HG02840 (cell line): ENCODE measurements at regions not wholly inside any gene's neighbourhood (a gene's known extent, or its start where the extent isn't known, plus 50 kb on each side); places are given as distances from the start of the nearest gene placed in this dataset.

ENCODE experiments used
- ATAC-seq: cut with Tn5 transposase; IDR thresholded peaks from one replicate; pipeline ENCODE4 v1.9.1; 2021; ENCODE audit warnings: mild to moderate bottlenecking, moderate library complexity, moderate number of reproducible peaks; ENCODE audit not compliant: unreplicated experiment, low FRiP score

DNA sequence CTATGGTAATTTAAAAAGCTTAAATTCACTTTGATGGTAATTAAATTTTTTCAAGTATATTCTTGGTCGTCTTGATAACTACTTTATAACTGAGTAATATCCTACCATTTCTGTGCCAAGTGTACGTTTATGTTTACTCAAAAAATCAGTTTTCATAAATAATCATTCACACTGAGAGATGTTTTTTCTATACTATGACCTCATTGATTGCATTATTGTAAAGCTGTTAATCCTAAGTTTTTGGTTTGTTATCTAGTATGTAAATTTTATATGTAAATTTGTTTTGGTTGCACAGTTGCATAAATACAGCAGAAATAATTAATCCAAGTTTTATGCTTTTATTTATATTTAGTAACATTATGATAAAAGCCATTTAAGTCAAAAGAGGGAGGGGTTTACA is 196.4 kb upstream of the PRICKLE1 start:
- no peak for ATAC-seq

DNA sequence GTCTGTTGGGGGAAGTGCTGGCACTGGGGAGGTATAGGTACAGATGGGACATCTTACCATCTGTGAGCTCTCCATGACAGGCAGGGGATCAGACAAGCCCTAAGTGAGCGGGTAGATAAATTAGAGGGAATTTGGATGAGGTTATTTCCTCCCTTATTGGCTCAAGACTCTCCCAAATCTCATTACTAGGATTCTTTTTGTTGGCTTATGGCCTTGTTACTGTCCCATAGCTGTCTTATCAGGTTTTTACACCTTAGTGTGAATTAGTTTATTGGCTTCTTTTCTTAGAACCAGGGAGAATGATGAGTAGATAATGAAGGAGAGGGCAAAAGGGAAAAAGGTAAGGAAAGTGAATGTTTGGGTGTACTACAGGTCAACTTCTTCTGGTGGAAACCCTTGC is 191.1 kb upstream of the PRICKLE1 start:
- ATAC-seq: no peak

GRCh38 chr12:42779186-42779859 is 189.8 kb upstream of the PRICKLE1 start:
- ATAC-seq: no peak

- ATAC-seq: no peak
Measured at GRCh38 chr12:42776396-42776795, 186.8 kb upstream of the PRICKLE1 start.

GRCh38 chr12:42774238-42774637 is 184.7 kb upstream of the PRICKLE1 start:
- no peak for ATAC-seq

DNA sequence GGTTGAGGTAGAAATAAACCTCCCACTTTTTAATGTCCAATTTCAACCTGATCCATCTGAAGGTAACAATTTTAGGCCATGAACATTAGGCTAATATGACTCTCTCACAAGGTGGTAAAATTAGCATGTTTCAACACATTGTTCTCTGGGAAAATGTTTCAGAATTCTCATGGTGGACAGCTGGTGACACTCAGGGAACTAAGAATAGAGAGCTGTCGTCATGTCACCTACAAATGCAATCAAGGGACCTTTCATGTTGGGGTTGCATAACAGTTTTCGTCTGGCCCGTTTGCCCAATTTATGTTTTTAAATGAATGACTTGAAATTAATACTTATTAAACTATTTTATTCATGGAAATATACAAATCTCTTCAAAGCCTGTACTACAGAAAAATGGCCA is 180.7 kb upstream of the PRICKLE1 start:
- no peak for ATAC-seq

GRCh38 chr12:42769455-42769854 is 179.9 kb upstream of the PRICKLE1 start:
- ATAC-seq: no peak

GRCh38 chr12:42767998-42768397 is 178.5 kb upstream of the PRICKLE1 start:
- no peak for ATAC-seq

- no peak for ATAC-seq
Measured at GRCh38 chr12:42767326-42767954, 177.9 kb upstream of the PRICKLE1 start.

DNA sequence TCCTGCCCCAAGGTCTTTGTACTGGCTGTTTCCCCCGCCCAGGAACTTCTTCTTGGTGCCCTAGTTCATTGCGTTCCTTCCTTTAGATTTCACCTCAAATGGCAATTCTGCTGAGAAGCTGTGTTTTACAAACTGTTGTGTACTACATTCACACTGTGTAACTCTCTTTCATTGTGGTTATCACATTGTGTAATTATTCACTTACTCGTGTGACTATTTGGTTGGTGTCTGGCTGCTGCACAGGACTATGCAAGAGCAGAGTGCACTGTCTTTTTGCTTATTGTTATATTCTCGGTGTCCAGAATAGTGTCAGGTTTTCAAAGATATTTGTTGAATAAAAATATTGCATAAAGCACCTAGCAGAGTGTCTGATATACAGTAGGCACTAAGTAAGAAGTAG is 177.2 kb upstream of the PRICKLE1 start:
- ATAC-seq: no peak

- no peak for ATAC-seq
Measured at GRCh38 chr12:42766026-42766425, 176.5 kb upstream of the PRICKLE1 start.

- ATAC-seq: no peak
Measured at GRCh38 chr12:42763682-42764081, 174.1 kb upstream of the PRICKLE1 start.

DNA sequence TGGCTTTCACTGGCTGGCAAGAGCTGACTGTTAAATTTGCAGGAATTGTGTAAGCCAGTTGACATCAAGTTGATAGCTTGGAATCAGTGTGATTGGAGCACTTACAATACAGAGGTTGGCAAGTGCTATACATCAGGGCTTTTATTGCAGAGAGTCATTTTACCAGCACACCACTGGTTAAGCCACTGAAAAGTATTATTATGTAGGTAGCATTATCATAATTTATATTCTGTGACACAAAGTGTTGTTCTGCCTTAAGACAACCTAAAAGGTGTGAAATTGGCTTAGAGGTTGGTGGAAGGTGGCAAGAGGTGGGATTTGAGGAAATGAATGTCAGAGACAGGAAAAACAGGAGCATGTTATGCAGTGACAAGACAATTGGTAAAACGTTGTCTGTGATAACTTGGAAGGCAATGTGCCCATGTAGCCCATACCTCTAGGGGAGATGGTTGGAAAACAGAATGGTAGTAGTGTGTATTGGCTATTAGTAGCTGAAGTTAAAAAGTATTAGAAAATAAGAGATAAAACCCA is 172.9 kb upstream of the PRICKLE1 start:
- ATAC-seq: peak; percentile 21

- no peak for ATAC-seq
Measured at GRCh38 chr12:42761601-42762350, 172.2 kb upstream of the PRICKLE1 start.

DNA sequence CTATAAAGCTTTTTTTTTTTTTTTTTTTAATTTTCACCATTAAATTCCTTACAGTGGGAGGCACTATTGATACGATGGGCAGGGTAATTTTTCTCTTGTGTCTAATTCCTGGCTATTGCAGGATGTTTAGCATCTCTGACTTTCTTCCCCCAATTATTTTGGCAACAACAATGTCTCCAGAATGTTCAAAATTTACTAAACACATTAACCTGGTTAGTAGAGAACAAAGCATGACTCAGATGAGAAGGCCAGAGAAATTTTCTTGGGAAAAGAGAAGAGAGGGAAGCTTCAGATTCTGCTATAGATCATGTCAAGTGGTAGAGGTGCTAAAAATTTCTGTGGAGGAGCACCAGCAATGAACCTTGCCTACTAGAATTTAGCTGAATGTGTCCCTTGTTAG is 171.5 kb upstream of the PRICKLE1 start:
- ATAC-seq: no peak

DNA sequence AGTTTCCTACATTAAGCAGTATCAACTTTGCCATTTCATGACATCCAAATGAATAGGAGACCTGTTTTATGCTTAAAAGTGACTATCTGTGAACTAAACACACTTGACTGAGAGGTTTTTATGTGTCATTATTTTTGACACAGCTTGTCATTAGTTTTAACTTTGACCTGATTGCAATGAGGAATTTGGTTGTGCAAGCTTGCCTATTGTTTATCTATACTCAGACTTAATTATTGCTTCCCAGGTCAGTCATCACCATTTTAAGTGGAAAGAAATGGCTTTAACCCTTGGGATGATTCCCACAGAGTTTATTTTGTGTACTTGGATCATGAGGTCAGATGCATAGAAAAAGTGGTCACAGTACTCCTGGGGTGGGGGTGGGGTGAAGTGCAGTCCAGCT is 171.0 kb upstream of the PRICKLE1 start:
- ATAC-seq: no peak

DNA sequence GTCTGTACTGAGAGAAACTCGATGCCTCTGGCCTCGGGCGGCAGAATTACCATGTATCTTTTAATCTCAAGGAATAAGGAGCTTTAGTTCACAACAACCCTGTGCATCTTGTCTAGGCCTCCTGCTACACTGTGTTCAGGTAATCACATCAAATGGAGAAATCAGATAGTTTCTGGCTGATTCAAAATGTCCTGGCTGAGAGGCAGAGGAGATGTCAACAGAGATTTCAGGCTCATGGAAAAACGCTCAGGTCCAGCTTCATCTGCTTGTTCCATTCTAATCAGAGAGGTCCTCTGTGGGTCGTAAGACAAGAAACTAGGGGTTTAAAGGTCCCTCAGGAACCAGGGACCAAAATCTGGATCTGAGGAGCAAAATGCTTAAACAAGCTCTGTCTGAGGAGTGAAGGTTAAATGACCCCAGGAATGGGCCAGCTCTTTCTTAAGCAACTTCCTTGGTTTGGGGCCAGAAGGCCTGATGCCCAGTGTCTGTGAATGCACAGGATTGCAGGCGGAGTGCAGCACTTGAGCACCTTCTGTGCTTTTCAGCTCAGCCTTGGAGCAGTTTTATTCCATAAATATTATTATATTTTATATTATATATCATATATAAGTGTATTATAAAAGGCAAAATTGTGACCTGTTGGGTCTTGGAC is 170.2 kb upstream of the PRICKLE1 start:
- no peak for ATAC-seq

DNA sequence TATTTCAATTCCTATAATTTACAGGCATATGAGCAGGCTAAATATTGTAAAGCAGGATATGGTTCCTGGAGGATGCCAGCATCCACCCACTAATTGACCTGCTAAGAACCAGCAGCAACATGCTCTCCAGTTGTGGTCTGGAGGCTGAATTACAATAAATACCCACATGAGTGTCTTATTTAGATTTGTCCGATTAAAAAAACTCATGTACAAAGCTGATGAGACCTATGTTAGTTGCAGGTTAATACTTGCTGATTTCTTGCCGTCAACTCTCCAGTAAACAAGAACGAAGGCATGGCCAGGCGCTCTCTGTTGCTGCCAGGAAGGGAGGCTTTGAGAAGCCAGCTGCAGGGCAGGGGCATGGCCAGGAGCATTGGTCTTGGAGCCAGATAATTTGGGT is 169.3 kb upstream of the PRICKLE1 start:
- ATAC-seq: no peak

DNA sequence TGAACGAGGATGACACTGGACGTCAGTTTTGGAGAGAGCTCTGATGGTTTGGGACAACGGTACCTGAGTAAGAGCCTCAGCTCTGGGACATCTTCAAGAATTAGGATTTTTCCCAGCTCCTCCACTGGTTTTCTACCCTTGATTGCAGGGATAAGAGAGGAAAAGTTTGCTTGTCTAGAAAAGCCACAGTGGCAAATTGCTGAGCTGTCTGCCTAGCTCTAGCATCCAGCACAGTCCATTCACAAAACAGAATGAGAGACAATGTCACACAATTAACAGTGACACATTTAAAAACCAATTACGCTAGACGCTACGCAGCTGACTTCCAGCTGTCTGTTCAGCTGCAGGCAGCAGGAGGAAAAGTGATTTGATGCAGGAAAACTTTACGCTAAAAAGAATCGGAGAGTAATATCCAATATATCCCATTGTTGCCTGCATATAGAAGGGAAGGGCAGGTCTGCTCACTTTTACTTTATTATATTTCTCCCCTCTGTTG is 168.1 kb upstream of the PRICKLE1 start:
- ATAC-seq: no peak

DNA sequence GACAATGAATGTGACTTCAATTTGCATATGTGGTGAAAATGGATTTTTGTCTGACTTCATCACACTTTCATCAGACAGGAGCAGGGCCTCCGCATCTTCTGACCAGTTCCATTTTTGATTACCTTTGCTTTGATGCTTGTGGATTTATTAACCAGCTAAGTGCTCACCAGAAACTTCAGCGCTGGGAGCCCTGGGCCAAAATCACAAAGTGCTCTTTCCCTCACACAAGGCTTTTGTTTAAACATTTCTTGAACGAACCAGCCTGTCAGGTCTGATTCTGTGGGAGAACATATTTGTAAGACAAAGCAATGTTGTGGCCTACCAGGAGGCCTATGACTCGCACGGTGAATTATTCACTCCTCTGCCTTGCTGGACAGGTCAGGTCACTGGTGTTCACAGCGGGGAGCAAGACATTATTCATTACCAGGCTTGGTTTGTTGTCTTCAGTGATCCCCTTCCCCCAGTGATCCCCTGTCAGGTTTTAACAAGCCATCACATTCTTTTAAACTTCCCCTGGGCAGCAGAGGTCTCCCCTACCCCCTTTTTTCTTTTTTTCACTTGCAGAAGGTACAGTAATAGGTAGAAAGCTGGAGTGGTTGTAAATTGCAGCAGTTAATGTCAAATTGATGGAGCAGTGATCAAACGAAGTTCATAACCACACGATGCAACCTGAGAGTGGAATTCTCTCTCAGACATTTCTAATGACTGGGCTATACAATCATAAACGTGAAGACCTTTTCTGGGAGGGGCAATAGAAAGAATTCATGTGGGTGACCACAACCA is 167.5 kb upstream of the PRICKLE1 start:
- no peak for ATAC-seq
